ENCODE measurements at regions not wholly inside any gene's neighbourhood (a gene's known extent, or its start where the extent isn't known, plus 50 kb on each side); places are given as distances from the start of the nearest gene placed in this dataset.

DNA sequence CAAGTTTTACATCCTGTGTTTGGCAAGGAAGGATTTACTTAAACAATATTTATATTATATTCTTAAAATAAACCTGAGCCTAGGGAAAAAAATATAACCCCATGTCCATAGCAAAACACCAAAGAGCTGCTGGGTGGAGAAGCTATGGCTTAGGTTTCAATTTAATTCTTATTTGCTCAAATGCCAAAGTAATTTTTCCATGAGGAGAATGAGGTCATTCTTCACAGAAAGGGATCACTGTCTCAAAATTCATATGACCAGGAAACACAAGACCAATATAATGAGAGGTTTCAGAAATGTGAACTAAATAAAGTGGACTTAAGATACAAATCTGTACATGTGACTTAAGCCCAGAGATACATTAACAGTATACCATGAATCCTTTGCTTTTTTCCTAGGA is 195.0 kb downstream of the PHLDA1 start:
- DNase-seq (ENCODE audit: low read depth) = no peak

DNA sequence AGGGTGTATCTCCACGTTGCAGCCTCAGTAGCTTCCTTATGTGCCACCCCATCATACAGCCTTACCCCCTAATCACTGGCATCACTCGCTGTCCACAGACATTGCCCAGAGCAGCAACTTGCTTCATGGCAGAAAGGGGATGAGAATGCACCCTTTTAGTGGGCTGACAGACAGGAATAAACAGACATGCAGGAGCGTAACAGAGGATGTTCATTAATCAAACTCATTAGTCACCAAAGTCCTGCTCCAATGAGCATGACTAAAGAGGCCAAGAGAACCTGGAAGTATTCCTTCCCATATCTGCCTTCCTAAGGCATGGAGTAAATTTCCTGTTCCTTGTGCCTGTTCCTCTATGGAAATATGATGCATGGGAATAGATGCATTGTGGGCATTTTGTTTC is 197.0 kb downstream of the PHLDA1 start:
- no peak for DNase-seq (ENCODE audit: low read depth)

GRCh38 chr12:75833268-75833667 is 198.3 kb downstream of the PHLDA1 start:
- DNase-seq (ENCODE audit: low read depth) = no peak

GRCh38 chr12:75831402-75831801 is 200.2 kb downstream of the PHLDA1 start:
- no peak for DNase-seq (ENCODE audit: low read depth)

- DNase-seq (ENCODE audit: low read depth) = no peak
Measured at GRCh38 chr12:75827061-75827460, 204.5 kb downstream of the PHLDA1 start.

DNA sequence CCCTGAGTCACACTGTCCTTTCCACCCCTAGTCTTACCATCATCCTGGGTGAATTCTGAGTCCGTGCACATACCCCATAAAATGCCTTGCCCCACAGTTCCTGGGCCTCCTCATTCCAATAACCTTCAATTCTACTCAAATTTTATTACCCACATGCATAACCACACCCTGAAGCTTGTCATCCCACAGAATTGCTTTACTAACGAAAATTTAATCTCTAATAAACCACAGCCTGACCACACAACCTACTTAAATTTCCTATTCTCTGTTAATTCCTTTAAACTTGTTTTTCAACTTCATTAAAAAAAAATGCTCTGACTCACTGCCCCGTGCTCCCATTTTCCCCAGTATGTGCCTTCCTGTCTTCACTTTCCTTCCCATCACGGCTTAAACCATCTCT is 205.9 kb downstream of the PHLDA1 start:
- no peak for DNase-seq (ENCODE audit: low read depth)

- DNase-seq (ENCODE audit: low read depth) = no peak
Measured at GRCh38 chr12:75823475-75823874, 208.1 kb downstream of the PHLDA1 start.

GRCh38 chr12:75822416-75822815 is 209.2 kb downstream of the PHLDA1 start:
- DNase-seq (ENCODE audit: low read depth) = no peak

- DNase-seq (ENCODE audit: low read depth) = no peak
Measured at GRCh38 chr12:75820848-75821578, 210.6 kb downstream of the PHLDA1 start.

DNA sequence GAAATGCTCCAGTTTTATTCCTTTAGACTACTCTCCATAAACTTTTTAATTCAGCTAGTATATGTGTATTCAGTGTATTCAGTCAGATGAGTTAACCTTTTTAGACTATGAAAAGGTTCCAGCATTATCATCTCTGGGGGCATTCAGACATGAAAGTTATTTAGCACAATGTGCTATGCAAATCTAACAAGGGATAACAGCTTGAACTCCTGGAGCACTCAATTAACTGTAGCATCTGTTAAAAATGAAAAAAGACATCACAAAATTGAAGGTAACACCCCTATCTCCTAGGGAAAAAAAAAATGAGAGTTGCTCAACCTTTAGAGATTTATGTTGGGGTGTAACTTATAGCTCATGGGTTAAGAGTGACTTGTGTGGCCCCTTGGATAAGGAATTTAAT is 211.5 kb downstream of the PHLDA1 start:
- no peak for DNase-seq (ENCODE audit: low read depth)

GRCh38 chr12:75819512-75819911 is 212.1 kb downstream of the PHLDA1 start:
- DNase-seq (ENCODE audit: low read depth) = no peak

GRCh38 chr12:75818863-75819262 is 212.7 kb downstream of the PHLDA1 start:
- no peak for DNase-seq (ENCODE audit: low read depth)

DNA sequence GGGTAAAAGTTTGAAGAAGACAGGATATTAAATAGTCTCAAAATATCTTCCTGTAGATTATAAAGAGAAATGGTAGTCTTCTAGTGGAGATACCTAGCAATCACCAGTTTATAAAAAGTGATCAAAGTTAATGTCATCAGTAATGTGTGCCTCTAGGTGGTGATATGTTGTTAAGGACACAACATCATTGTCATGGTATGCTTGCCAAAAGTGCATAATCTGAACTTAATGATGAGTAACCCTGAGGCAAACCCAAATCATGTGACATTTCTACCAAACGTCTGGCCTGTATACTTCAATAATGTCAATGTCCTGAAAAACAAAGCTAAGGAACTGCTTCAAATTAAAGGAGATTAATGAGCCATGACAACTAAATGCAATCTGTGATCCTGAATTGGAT is 214.7 kb downstream of the PHLDA1 start:
- DNase-seq (ENCODE audit: low read depth) = no peak

- DNase-seq (ENCODE audit: low read depth) = no peak
Measured at GRCh38 chr12:75815756-75816155, 215.8 kb downstream of the PHLDA1 start.

GRCh38 chr12:75814851-75815754 is 216.5 kb downstream of the PHLDA1 start:
- no peak for DNase-seq (ENCODE audit: low read depth)

DNA sequence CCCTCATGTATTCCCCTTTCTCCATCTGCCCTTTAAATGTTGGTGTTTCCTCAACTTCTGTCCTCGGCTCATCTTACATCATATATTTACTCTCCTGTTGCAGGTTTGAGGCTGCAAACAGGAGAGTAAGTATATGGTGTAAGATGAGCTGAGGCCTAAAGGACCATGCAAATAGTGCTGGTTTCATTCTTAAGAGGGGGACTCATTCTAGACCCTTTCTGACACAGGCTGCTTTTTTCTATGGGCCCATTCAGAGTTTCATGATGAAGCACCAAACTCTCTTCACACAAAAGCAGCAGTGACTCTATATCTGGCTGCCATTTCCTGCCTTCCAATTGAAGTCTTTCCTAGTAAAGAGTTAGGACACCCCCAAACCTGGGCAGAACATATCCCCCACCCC is 218.5 kb downstream of the PHLDA1 start:
- DNase-seq (ENCODE audit: low read depth) = no peak

DNA sequence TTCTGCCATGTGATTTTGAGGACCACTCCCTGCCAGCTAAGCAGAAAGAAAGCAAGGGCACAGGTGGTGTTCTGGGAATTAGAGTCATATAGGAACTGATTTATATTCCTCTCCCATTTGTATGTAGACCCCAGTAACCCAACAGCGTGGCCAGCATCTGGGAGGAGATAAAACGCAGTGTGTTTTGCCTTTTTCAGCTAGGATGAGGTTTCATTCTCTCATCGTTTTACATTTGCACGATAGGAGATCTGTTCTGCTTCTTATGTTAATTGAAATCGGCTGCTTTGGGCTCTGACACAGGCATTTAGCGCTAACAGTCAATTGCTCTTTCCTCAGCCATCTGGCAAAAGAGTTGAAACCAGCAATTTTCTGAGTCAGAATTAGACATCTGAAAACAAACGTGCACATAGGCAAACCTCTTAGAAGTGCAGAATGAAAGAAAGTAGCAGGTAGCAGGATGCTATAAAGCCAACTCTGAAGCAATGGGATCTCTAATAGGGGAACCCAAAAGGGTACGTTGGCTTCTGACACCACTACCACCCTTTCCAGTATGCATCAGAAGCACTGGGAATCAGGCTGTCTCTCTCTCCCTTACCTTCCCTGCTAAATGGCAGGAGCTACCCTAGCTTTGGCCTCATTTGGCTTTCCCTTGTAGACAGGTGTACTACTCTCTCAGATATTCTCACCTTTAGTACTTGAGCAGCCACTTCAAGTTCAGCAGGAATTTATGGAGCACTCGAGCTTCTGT is 219.1 kb downstream of the PHLDA1 start:
- no peak for DNase-seq (ENCODE audit: low read depth)

DNA sequence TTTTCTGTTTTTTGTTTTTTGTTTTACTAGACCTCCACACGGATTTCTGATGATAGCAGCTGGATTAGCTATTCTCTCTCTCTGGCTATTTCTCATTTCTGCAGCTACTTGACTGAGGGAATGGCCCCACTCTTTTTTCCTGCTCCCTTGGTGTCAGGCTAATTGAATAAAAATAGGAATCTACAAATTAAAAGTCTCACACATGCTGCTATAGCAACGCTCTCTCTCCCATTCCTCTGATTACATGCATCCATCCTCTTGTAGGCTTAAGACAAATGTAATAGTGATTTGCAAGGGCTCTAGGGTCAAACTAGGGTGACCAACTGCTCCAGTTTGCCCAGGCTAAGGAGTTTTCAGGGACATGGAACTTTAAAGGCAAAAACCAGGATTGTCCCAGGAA is 221.8 kb downstream of the PHLDA1 start:
- no peak for DNase-seq (ENCODE audit: low read depth)

DNA sequence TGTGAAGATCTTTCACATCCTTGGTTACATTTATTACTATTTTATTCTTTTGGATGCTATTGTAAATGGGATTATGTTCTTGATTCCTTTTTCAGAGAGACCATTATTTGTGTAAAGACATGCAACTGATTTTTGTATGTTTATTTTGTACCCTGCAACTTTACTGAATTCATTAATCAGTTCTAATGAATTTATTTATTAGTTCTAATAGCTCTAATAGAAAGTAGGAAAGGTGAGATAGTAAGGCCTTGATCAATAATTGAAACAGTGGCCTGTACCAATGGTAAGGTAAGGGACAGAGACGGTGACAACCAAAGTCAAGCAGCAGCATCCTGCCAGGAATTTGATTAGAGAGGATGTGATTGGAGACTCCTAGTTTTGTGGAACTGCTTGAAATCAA is 224.1 kb downstream of the PHLDA1 start:
- no peak for DNase-seq (ENCODE audit: low read depth)

DNA sequence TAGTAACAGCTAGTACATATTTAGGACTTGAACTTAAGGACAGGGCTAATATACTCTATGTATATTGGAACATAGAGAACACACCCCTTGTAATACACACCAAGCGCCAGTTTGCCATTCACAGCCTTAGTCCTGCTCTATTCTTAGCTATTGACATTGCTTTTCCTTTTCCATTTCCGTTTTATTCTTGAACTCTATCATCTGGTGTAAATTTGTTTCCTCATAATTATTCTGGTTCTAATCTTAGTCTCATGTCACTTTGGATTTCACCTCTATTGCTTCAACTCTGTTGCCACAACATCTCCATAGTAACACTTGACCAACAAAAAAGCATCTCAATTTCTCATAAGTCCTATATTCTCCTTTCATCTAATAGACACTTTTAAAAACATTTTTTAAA is 225.7 kb downstream of the PHLDA1 start:
- DNase-seq (ENCODE audit: low read depth) = no peak

DNA sequence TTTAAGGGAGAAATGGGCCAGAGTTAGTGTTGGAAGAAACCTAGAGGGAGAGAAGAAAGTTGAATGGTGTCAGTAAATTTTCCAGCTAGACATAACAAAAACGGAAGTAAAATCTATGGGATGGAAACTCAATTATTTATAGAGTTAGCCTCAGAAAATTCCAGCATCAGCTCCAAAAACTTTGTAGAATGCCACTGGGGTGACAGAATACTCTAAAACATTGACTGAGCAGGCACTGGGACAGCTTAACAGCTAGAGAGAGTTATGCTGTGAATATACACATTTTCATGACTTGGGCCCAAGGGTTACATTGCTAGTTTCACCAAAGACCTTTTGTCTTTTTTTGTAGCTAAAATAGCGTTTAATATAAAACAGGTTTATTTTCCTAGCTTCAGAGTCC is 226.3 kb downstream of the PHLDA1 start:
- DNase-seq (ENCODE audit: low read depth) = no peak

- DNase-seq (ENCODE audit: low read depth) = no peak
Measured at GRCh38 chr12:75798136-75798926, 233.2 kb downstream of the PHLDA1 start.

All from activated T-helper 1 cell treated with Interleukin-2 at 50 U/mL for 16 hours (primary cell).